Smooth muscle cell (in vitro differentiated cells): ENCODE measurements at regions not wholly inside any gene's neighbourhood (a gene's known extent, or its start where the extent isn't known, plus 50 kb on each side); places are given as distances from the start of the nearest gene placed in this dataset.

Experiments
- DNase-seq: peaks from one replicate; lab custom pipeline; 2025; ENCODE audit not compliant: unreplicated experiment; lab: John Stamatoyannopoulos, UW
- H2AFZ ChIP-seq: fragments of 200-600 bp; sonication (generic); 2 replicates; pipeline ENCODE4 v1.6.0; 2016; ENCODE audit warnings: antibody characterized with exemption, low read depth, mild to moderate bottlenecking
- H3F3A ChIP-seq: fragments of 200-600 bp; sonication (generic); 2 replicates; pipeline ENCODE4 v1.6.0; 2017; ENCODE audit warnings: antibody characterized with exemption, low read depth
- H3K27ac ChIP-seq: fragments of 200-600 bp; sonication (generic); 2 replicates; pipeline ENCODE4 v1.5.1; 2016; ENCODE audit warnings: low read depth, mild to moderate bottlenecking
- H3K27me3 ChIP-seq: fragments of 200-600 bp; sonication (generic); 2 replicates; pipeline ENCODE4 v1.6.1; 2016; ENCODE audit warnings: low read depth, mild to moderate bottlenecking
- H3K36me3 ChIP-seq: fragments of 200-600 bp; sonication (generic); 2 replicates; pipeline ENCODE4 v1.5.1; 2016; ENCODE audit warnings: low read depth
- H3K4me1 ChIP-seq: fragments of 200-600 bp; sonication (generic); 2 replicates; pipeline ENCODE4 v1.5.1; 2016; ENCODE audit warnings: low read depth
- H3K4me2 ChIP-seq: fragments of 200-600 bp; sonication (generic); 2 replicates; pipeline ENCODE4 v1.6.0; 2016; ENCODE audit warnings: mild to moderate bottlenecking
- H3K4me3 ChIP-seq: fragments of 200-600 bp; sonication (generic); 2 replicates; pipeline ENCODE4 v1.5.1; 2016; ENCODE audit warnings: mild to moderate bottlenecking
- H3K79me2 ChIP-seq: fragments of 200-600 bp; sonication (generic); 2 replicates; pipeline ENCODE4 v1.6.0; 2016; ENCODE audit warnings: low read depth, mild to moderate bottlenecking
- H3K9ac ChIP-seq: fragments of 200-600 bp; sonication (generic); 2 replicates; pipeline ENCODE4 v1.6.0; 2016; ENCODE audit warnings: low read depth
- H3K9me3 ChIP-seq: fragments of 200-600 bp; sonication (generic); replicated peaks from 2 replicates; pipeline ENCODE4 v1.5.1; 2016; ENCODE audit warnings: low read depth
- H4K20me1 ChIP-seq: fragments of 200-600 bp; sonication (generic); 2 replicates; pipeline ENCODE4 v1.6.0; 2016; ENCODE audit warnings: low read depth
- WGBS: methylation state at CpG from one replicate; pipeline ENCODE4 v1.1.7; 2016; ENCODE audit warnings: low lambda C conversion rate; 5-methylcytosine and 5-hydroxymethylcytosine counted together
- TF ChIP-seq, protein P1 (sequence below): fragments of 200-600 bp; sonication (generic); IDR thresholded peaks from 2 replicates; pipeline ENCODE4 v1.5.1; 2017; ENCODE audit warnings: borderline replicate concordance, mild to moderate bottlenecking, antibody characterized with exemption; ENCODE audit not compliant: insufficient read depth, poor library complexity, severe bottlenecking

DNA sequence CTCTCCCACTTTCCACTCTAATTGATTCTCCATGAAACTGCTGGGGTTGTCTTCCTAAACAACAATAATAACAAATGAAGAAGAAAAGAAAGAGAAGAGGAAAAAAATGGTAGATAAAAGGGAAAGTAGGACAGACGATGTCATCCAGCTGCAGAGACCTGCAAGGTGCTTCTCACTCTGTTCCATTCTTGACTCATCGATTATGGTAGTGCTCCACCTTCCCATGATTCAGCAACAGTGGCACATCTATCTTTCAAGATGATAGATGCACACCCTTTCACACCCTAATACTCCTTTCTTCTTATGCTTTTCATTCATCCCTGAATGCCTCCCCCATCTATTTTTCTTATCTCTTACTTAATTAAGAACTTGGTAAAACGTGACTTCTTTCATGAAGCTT lies 610.2 kb downstream of the NR4A2 start:
- Histone ChIP-seq H3F3A (no peaks in the 10 kb centered on the region), H3K9me3 (no peaks in the 10 kb centered on the region), H3K9ac (no peak overlapping the region), H3K27me3 (no peaks in the 10 kb centered on the region), H2AFZ (no peak overlapping the region), H3K4me1 (no peaks in the 10 kb centered on the region), H3K27ac (no peak overlapping the region), H3K4me2 (no peak overlapping the region), H3K79me2 (no peaks in the 10 kb centered on the region), H3K36me3 (no peaks in the 10 kb centered on the region), H4K20me1 (no peaks in the 10 kb centered on the region), H3K4me3 (no peak overlapping the region)
- TF ChIP-seq, protein P1, sequence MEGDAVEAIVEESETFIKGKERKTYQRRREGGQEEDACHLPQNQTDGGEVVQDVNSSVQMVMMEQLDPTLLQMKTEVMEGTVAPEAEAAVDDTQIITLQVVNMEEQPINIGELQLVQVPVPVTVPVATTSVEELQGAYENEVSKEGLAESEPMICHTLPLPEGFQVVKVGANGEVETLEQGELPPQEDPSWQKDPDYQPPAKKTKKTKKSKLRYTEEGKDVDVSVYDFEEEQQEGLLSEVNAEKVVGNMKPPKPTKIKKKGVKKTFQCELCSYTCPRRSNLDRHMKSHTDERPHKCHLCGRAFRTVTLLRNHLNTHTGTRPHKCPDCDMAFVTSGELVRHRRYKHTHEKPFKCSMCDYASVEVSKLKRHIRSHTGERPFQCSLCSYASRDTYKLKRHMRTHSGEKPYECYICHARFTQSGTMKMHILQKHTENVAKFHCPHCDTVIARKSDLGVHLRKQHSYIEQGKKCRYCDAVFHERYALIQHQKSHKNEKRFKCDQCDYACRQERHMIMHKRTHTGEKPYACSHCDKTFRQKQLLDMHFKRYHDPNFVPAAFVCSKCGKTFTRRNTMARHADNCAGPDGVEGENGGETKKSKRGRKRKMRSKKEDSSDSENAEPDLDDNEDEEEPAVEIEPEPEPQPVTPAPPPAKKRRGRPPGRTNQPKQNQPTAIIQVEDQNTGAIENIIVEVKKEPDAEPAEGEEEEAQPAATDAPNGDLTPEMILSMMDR, result no peak
- no peak for DNase-seq
- 90% methylated on average over 3 of the region's 3 CpGs for WGBS

DNA sequence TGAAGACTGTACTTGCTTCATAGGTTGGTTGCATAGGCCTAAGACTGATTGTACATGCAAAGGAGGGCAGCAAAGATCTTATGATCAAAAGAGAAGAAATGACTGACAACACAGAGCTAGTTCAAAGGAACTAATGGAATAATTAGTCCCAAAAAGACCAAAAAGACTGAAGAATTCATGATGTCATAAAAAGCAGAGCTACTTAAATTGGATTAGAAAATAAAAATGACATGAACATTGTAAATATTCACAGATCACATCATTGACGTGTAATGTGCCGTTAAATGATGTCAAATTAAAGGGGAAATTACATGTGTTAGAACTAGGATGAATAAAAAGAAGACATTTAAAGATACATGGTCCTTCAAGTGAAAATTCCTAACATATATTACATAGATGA lies 616.8 kb downstream of the NR4A2 start:
- H2AFZ ChIP-seq, result peak overlapping the region; percentile 23
- H3K4me2 ChIP-seq, result no peak overlapping the region
- WGBS, result 95% methylated on average over 2 of the region's 2 CpGs

GRCh38 chr2:155714983-155715382 lies 617.5 kb downstream of the NR4A2 start:
- Histone ChIP-seq H3K9me3 (no peaks in the 10 kb centered on the region), H4K20me1 (no peaks in the 10 kb centered on the region), H2AFZ (no peak overlapping the region), H3K27me3 (no peaks in the 10 kb centered on the region), H3K36me3 (no peaks in the 10 kb centered on the region), H3K79me2 (no peaks in the 10 kb centered on the region), H3K27ac (no peak overlapping the region), H3F3A (no peaks in the 10 kb centered on the region), H3K4me2 (no peak overlapping the region), H3K9ac (no peak overlapping the region), H3K4me1 (no peaks in the 10 kb centered on the region), H3K4me3 (no peak overlapping the region)
- 60% methylated on average over 1 of the region's 1 CpG for whole genome bisulfite sequencing
- no peak for DNase-seq
- TF ChIP-seq, protein P1, result no peak

More for the DNA sequence above, 616.8 kb downstream of the NR4A2 start:
- H3K4me1 ChIP-seq, result no peaks in the 10 kb centered on the region
- H3K27me3 ChIP-seq, result no peaks in the 10 kb centered on the region
- H3K36me3 ChIP-seq, result no peaks in the 10 kb centered on the region
- H3K27ac ChIP-seq, result no peak overlapping the region
- TF ChIP-seq, protein P1, result no peak
- no peaks in the 10 kb centered on the region for H3K79me2 ChIP-seq
- no peaks in the 10 kb centered on the region for H4K20me1 ChIP-seq
- DNase-seq, result no peak
- H3K9me3 ChIP-seq, result no peaks in the 10 kb centered on the region
- no peak overlapping the region for H3K9ac ChIP-seq
- H3F3A ChIP-seq, result no peaks in the 10 kb centered on the region
- H3K4me3 ChIP-seq, result no peak overlapping the region

GRCh38 chr2:155708071-155708470 lies 624.5 kb downstream of the NR4A2 start:
- WGBS, result 75% methylated on average over 2 of the region's 2 CpGs
- Histone ChIP-seq H3K36me3 (no peaks in the 10 kb centered on the region), H3K27me3 (no peaks in the 10 kb centered on the region), H3F3A (no peaks in the 10 kb centered on the region), H3K9me3 (no peaks in the 10 kb centered on the region), H3K9ac (no peak overlapping the region), H3K4me3 (no peak overlapping the region), H4K20me1 (no peaks in the 10 kb centered on the region), H2AFZ (no peak overlapping the region), H3K27ac (no peak overlapping the region), H3K4me2 (no peak overlapping the region), H3K4me1 (no peaks in the 10 kb centered on the region), H3K79me2 (no peaks in the 10 kb centered on the region)
- DNase-seq, result no peak
- TF ChIP-seq, protein P1, result no peak
